ENCODE measurements at regions not wholly inside any gene's neighbourhood (a gene's known extent, or its start where the extent isn't known, plus 50 kb on each side); places are given as distances from the start of the nearest gene placed in this dataset.

DNA sequence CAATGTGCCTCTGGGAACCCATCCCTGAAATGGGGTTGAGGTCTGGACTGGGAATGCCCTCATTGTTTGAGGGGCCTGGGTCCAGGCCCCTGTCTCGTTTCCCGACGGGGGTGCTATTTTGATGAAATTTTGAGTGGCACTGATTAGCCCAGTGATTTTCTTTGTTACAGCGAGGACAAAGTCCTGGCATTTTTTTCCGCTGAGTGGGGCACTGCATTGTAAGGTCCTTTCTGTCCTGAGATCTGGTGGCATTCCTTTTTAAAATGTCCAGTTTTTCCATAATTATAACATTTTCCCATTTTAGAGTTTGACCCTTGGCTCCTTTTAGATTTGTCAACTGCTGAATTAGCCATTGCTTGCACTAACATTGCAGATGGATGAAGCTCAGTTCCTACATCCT lies 69.7 kb upstream of the INCENP start:
- H3K27ac Mint-ChIP-seq: no peak overlapping the region

DNA sequence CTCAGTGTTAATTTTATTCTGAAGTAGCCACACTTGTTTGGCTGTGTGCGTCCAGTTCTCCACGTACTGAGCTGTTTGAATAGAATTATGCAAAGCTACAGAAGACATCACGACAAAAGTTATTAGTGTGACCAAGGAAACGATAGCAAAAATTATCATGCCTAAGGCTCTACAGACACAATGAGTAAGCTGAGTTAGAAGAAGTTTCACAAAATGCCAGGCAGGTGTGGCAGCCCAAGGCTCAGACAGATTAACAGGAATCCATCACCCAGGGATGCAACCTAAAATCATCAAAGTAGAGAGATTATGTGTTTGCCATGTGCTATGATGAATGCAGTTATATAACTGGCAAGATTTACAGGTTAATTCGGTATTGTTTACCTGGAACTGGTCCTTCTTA lies 73.1 kb upstream of the INCENP start:
- ChIA-PET POLR2A (no interaction called here), CTCF (no interaction called here)
- Mint-ChIP-seq H3K27ac (no peak overlapping the region), H3K9me3 (no peaks in the 10 kb centered on the region), H3K27me3 (peaks cover 0 to 6% of the 10 kb centered on the region in 2 donors), H3K36me3 (no peaks in the 10 kb centered on the region), H3K4me1 (no peaks in the 10 kb centered on the region), H3K4me3 (no peak overlapping the region)
- ATAC-seq (replicated peaks in 1 of 4): no peak
- Histone ChIP-seq H3K36me3 (ENCODE audit: control insufficient read depth in 2 of 2, extremely low read depth in 1 of 2, insufficient read depth in 1 of 2, low read length in 1 of 2) (no peaks in the 10 kb centered on the region), H3K27ac (ENCODE audit: low read length) (no peak overlapping the region), H3K9me3 (no peaks in the 10 kb centered on the region), H3K4me1 (ENCODE audit: control insufficient read depth in 1 of 2, extremely low read depth in 1 of 2, insufficient read depth in 2 of 2, low read length in 2 of 2) (no peaks in the 10 kb centered on the region), H3K27me3 (replicated peaks in 1 of 2; ENCODE audit: control insufficient read depth in 2 of 2, extremely low read depth in 1 of 2, insufficient read depth in 2 of 2, low read length in 1 of 2) (peaks cover 0 to 3% of the 10 kb centered on the region in 2 experiments), H3K4me3 (ENCODE audit: control insufficient read depth in 1 of 2, extremely low read depth in 1 of 2, low read length in 1 of 2) (no peak overlapping the region)
- WGBS (ENCODE audit: insufficient coverage): no CpG with 5 or more reads among the region's 5 CpGs
- DNase-seq: no peak

More for the DNA sequence above, 69.7 kb upstream of the INCENP start:
- ChIA-PET CTCF (interaction anchor here (0.6 to 1.1 kb wide), 2 partner anchors 16 to 106 kb away, joined by 3 read pairs; no protein-coding TSS in a partner anchor), POLR2A (no interaction called here)
- Mint-ChIP-seq H3K9me3 (no peaks in the 10 kb centered on the region), H3K27me3 (peaks cover 0 to 4% of the 10 kb centered on the region in 2 donors), H3K36me3 (no peaks in the 10 kb centered on the region), H3K4me3 (no peak overlapping the region), H3K4me1 (no peaks in the 10 kb centered on the region)
- 98% methylated on average over 5 of the region's 5 CpGs for WGBS (ENCODE audit: insufficient coverage)
- Histone ChIP-seq H3K4me1 (ENCODE audit: control insufficient read depth in 1 of 2, extremely low read depth in 1 of 2, insufficient read depth in 2 of 2, low read length in 2 of 2) (no peaks in the 10 kb centered on the region), H3K9me3 (no peaks in the 10 kb centered on the region), H3K27ac (ENCODE audit: low read length) (no peak overlapping the region), H3K36me3 (ENCODE audit: control insufficient read depth in 2 of 2, extremely low read depth in 1 of 2, insufficient read depth in 1 of 2, low read length in 1 of 2) (no peaks in the 10 kb centered on the region), H3K4me3 (ENCODE audit: control insufficient read depth in 1 of 2, extremely low read depth in 1 of 2, low read length in 1 of 2) (no peak overlapping the region), H3K27me3 (replicated peaks in 1 of 2; ENCODE audit: control insufficient read depth in 2 of 2, extremely low read depth in 1 of 2, insufficient read depth in 2 of 2, low read length in 1 of 2) (no peaks in the 10 kb centered on the region)
- DNase-seq (no peak), ATAC-seq (replicated peaks in 1 of 4) (no peak)

DNA sequence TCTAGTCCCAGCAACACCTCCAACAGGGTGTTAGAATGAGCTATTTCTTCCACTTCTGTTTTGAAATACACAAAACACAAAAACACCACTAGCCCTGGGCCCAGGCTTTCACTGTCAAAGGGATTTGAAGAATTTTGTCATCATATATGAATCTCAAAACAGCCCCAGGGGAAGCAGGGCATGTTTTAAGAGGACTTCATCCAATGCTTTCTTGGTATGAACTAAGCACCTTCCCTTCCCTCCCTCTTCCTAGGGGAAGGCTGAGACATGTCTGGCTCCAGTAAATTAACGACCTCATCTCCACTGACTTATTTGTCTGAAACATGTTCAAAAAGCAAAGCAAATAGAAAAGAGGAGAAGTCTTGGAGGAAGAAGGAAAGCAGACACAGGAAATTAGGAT lies 75.7 kb upstream of the INCENP start:
- POLR2A ChIA-PET: interaction anchor here in 1 of 2 donors (0.6 kb wide), 1 partner anchor 86 kb away, joined by 3 read pairs; no protein-coding TSS in a partner anchor
- H3K27me3 ChIP-seq (replicated peaks in 1 of 2; ENCODE audit: control insufficient read depth in 2 of 2, extremely low read depth in 1 of 2, insufficient read depth in 2 of 2, low read length in 1 of 2): peaks cover 0 to 5% of the 10 kb centered on the region in 2 experiments
- CTCF ChIA-PET: no interaction called here
- no peaks in the 10 kb centered on the region for H3K4me1 ChIP-seq (ENCODE audit: control insufficient read depth in 1 of 2, extremely low read depth in 1 of 2, insufficient read depth in 2 of 2, low read length in 2 of 2)
- no CpG with 5 or more reads among the region's 1 CpG for WGBS (ENCODE audit: insufficient coverage)
- Mint-ChIP-seq H3K4me3 (no peak overlapping the region), H3K36me3 (no peaks in the 10 kb centered on the region), H3K27me3 (peaks cover 0 to 10% of the 10 kb centered on the region in 2 donors), H3K9me3 (no peaks in the 10 kb centered on the region), H3K4me1 (no peaks in the 10 kb centered on the region), H3K27ac (no peak overlapping the region)
- no peak overlapping the region for H3K27ac ChIP-seq (ENCODE audit: low read length)
- no peaks in the 10 kb centered on the region for H3K36me3 ChIP-seq (ENCODE audit: control insufficient read depth in 2 of 2, extremely low read depth in 1 of 2, insufficient read depth in 1 of 2, low read length in 1 of 2)
- H3K4me3 ChIP-seq (ENCODE audit: control insufficient read depth in 1 of 2, extremely low read depth in 1 of 2, low read length in 1 of 2): no peak overlapping the region
- DNase-seq (no peak), ATAC-seq (replicated peaks in 1 of 4) (no peak)
- H3K9me3 ChIP-seq: no peaks in the 10 kb centered on the region

DNA sequence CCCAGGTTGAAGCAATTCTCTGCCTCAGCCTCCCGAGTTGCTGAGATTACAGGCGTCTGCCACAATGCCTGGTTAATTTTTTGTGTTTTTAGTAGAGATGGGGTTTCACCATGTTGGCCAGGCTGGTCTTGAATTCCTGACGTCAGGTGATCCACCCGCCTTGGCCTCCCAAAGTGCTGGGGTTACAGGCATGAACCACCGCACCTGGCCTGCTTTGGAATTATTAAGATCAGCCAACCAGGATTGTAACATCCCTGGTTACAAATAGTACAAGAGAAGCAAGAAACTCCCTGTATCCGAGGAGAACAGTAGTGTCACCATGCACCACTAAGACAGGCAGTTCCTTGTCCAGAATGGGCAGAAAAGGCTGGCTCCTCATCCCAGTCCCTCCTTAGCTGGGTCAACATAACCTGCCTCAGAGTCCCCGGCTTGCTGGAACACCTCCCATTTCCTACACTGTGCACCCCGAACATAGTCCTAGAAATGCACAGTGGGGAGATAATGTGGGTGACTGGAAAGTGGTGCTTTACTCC lies 77.2 kb upstream of the INCENP start:
- DNase-seq (no peak), ATAC-seq (replicated peaks in 1 of 4) (no peak)
- no peaks in the 10 kb centered on the region for H3K36me3 Mint-ChIP-seq
- H3K27ac Mint-ChIP-seq: no peak overlapping the region
- POLR2A ChIA-PET: no interaction called here
- H3K4me3 Mint-ChIP-seq: no peak overlapping the region
- WGBS (ENCODE audit: insufficient coverage): 93% methylated on average over 4 of the region's 8 CpGs
- peaks cover 0 to 10% of the 10 kb centered on the region in 2 donors for H3K27me3 Mint-ChIP-seq
- Histone ChIP-seq H3K4me1 (ENCODE audit: control insufficient read depth in 1 of 2, extremely low read depth in 1 of 2, insufficient read depth in 2 of 2, low read length in 2 of 2) (no peaks in the 10 kb centered on the region), H3K27ac (ENCODE audit: low read length) (no peak overlapping the region), H3K4me3 (ENCODE audit: control insufficient read depth in 1 of 2, extremely low read depth in 1 of 2, low read length in 1 of 2) (no peak overlapping the region), H3K27me3 (replicated peaks in 1 of 2; ENCODE audit: control insufficient read depth in 2 of 2, extremely low read depth in 1 of 2, insufficient read depth in 2 of 2, low read length in 1 of 2) (peaks cover 0 to 10% of the 10 kb centered on the region in 2 experiments), H3K36me3 (ENCODE audit: control insufficient read depth in 2 of 2, extremely low read depth in 1 of 2, insufficient read depth in 1 of 2, low read length in 1 of 2) (no peaks in the 10 kb centered on the region), H3K9me3 (no peaks in the 10 kb centered on the region)
- CTCF ChIA-PET: no interaction called here
- no peaks in the 10 kb centered on the region for H3K9me3 Mint-ChIP-seq
- peaks cover 0 to 6% (median 0%) of the 10 kb centered on the region in 3 donors for H3K4me1 Mint-ChIP-seq

DNA sequence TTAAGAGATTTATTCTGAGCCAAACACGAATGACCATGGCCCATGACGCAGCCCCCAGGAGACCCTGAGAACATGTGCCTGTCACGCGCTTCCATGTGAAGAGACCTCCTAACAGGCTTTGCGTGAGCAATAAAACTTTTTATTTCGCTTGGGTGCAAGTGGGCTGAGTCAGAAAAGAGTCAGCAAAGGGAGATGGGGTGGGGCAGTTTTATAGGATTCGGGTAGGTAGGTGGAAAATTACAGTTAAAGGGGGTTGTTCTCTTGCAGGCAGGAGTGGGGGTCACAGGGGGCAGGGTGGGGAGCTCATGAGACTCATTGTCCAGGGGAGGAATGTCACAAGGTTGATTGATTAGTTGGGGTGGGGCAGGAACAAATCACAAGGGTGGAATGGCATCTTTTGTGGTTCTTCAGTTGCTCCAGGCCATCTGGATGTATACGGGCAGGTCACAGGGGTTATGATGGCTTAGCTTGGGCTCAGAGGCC lies 77.2 kb upstream of the FTH1 start:
- H3K36me3 Mint-ChIP-seq: no peaks in the 10 kb centered on the region
- no peak for ATAC-seq (replicated peaks in 1 of 4)
- H3K27ac Mint-ChIP-seq: no peak overlapping the region
- H3K27me3 Mint-ChIP-seq: peaks cover 0 to 13% of the 10 kb centered on the region in 2 donors
- Histone ChIP-seq H3K9me3 (no peaks in the 10 kb centered on the region), H3K27me3 (replicated peaks in 1 of 2; ENCODE audit: control insufficient read depth in 2 of 2, extremely low read depth in 1 of 2, insufficient read depth in 2 of 2, low read length in 1 of 2) (peaks cover 0 to 16% of the 10 kb centered on the region in 2 experiments), H3K4me1 (ENCODE audit: control insufficient read depth in 1 of 2, extremely low read depth in 1 of 2, insufficient read depth in 2 of 2, low read length in 2 of 2) (no peaks in the 10 kb centered on the region), H3K27ac (ENCODE audit: low read length) (no peak overlapping the region), H3K4me3 (ENCODE audit: control insufficient read depth in 1 of 2, extremely low read depth in 1 of 2, low read length in 1 of 2) (no peak overlapping the region), H3K36me3 (ENCODE audit: control insufficient read depth in 2 of 2, extremely low read depth in 1 of 2, insufficient read depth in 1 of 2, low read length in 1 of 2) (no peaks in the 10 kb centered on the region)
- DNase-seq: no peak
- 87% methylated on average over 8 of the region's 8 CpGs for WGBS (ENCODE audit: insufficient coverage)
- CTCF ChIA-PET: no interaction called here
- POLR2A ChIA-PET: interaction anchor here in 1 of 2 donors (0.5 to 0.6 kb wide), 2 partner anchors 9 to 749 kb away, joined by 3 read pairs; no protein-coding TSS in a partner anchor
- no peaks in the 10 kb centered on the region for H3K9me3 Mint-ChIP-seq
- peaks cover 0 to 6% (median 0%) of the 10 kb centered on the region in 3 donors for H3K4me1 Mint-ChIP-seq
- no peak overlapping the region for H3K4me3 Mint-ChIP-seq

DNA sequence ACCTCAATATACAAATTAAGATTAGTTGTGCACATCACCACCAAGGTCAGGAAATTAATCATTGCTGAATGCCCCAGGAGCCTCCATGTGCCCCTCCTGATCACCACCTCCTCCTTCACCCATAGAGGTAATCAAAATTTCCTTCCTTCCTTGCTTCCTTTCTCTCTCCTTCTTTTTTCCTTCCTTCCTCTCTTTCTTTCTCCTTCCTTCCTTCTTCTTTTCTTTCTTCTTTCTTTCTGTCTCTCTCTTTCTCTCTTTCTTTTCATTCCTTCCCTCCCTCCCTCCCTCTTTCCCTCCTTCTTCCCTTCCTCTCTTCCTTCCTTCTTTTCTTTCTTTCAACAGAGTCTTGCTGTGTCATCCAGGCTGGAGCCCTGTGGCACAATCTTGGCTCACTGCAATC lies 67.9 kb upstream of the FTH1 start:
- Mint-ChIP-seq H3K9me3 (peaks cover 0 to 13% (median 2%) of the 10 kb centered on the region in 3 donors), H3K4me3 (no peak overlapping the region), H3K27me3 (no peaks in the 10 kb centered on the region), H3K27ac (no peak overlapping the region), H3K4me1 (peaks cover 0 to 17% (median 11%) of the 10 kb centered on the region in 3 donors), H3K36me3 (peaks cover 7% of the 10 kb centered on the region)
- ATAC-seq (replicated peaks in 1 of 4) (no peak), DNase-seq (no peak)
- CTCF ChIA-PET: no interaction called here
- Histone ChIP-seq H3K9me3 (no peaks in the 10 kb centered on the region), H3K36me3 (ENCODE audit: control insufficient read depth in 2 of 2, extremely low read depth in 1 of 2, insufficient read depth in 1 of 2, low read length in 1 of 2) (no peaks in the 10 kb centered on the region), H3K27ac (ENCODE audit: low read length) (no peak overlapping the region), H3K4me3 (ENCODE audit: control insufficient read depth in 1 of 2, extremely low read depth in 1 of 2, low read length in 1 of 2) (no peak overlapping the region), H3K4me1 (ENCODE audit: control insufficient read depth in 1 of 2, extremely low read depth in 1 of 2, insufficient read depth in 2 of 2, low read length in 2 of 2) (no peaks in the 10 kb centered on the region), H3K27me3 (replicated peaks in 1 of 2; ENCODE audit: control insufficient read depth in 2 of 2, extremely low read depth in 1 of 2, insufficient read depth in 2 of 2, low read length in 1 of 2) (peaks cover 0 to 8% of the 10 kb centered on the region in 2 experiments)
- POLR2A ChIA-PET: no interaction called here
